NCI-H1417 (cell line): ENCODE measurements at regions not wholly inside any gene's neighbourhood (a gene's known extent, or its start where the extent isn't known, plus 50 kb on each side); places are given as distances from the start of the nearest gene placed in this dataset.
A peak's percentile ranks its signal among the peaks of the same experiment; 100 is the strongest.
"Not testable (repeated sequence)": the region's sequence is repeated elsewhere in the genome, so short reads cannot be mapped to it uniquely, and the experiment has no call there.

Experiments used
- DNase-seq, 3 experiments: peaks; one replicate each; lab custom pipeline; 2025; lab: John Stamatoyannopoulos, UW

DNA sequence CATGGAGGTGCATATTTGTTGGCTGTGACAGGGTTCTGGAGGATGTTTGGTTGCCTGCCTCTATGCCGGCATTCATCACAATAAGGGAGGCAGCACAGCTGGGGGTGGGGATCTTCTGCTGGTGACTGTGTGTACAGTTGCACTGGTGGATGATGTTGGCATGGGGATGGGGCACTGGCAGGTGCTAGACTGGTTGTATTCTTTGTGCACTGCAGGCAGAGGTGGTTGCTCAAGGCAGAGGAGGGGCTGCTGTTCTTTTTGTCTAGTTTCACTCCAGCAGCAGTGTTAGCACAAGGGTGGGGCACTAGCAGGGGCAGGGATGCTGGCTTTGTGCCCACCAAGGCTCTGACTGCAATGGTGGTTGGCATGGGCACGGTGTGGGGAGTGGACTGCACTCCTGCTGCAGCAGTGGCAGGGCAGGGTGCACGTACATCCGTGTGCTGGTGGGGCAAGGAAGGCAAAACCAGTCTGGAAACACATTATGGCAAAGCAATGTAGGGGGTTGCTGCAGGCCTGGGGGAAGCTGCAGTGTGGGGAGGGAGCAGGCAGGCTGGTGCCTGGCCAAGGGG, 69.3 kb downstream of the ISOC1 start:
- peak in 2 of 3 experiments; percentile 7 to 27 for DNase-seq

DNA sequence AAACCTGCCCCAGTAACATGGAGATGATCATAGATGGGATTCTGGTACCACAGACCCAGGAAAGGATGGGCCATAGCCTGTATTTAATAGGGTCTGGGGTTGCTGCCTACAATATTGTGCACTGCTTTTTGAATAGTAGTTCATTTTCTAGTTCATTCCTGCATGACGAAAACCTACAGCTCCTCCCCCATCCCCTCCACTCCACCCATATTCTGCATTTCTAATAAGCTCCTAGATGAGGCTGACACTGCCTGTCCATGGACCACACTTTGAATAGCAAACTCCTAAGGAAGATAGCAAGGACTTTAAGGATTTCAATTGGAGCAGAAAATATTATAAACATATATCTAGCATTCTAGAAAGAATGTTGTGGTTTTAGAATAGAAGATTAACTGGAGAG, 75.5 kb downstream of the ISOC1 start:
- DNase-seq, result no peak

DNA sequence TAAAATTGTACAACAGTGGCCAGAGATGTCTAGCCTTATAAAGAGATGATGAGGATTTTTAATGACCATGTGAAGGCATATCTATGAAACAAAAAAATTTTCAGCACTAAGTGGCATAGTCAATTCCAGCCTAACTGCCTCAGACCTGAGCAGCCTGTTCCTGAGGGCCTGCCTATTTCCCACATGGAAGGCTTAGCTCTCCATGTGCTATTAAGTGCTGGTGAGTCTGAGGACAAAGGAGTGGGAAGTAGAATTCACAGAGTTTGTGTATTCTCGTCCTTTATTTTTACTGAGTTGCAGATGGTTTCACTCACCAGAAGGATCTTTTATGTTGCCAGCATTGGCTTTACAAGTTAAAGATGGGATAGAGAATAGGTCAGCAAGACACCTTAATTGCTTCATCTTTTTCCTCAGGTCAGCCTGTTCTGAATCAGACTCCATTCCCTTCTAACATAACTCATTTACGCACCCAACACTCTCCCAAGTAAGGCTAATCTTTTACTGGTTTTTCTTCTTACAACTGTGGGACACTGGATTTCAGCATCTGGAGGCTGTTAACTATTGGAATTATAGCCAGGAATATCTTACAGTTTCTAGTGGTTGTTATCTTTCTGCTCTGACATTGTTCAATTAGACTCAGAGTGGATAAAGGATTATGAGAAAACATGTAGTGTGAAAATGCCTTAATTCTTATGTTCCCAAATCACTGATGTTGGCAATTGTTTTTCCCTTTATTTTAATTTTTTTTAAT, 76.8 kb downstream of the ISOC1 start:
- no peak for DNase-seq

DNA sequence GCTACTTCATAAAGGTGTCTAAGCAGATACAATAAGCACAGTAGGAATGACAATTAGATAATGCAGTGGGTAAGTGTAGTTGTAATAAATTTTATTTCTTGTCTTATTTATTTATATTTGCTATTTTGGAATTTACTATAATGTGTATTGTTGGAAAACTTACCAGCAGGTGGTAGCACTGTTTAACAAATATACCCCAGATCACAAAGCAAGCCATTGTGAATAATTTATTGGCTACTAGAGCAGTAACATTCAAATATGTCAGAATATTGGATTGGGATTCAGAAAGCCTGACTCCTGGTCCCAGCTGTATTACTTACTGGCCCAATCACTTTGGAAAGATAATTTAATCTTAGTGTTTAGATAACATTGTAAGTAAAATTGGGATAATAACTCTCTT, 78.0 kb downstream of the ISOC1 start:
- peak in 1 of 3 experiments; percentile 38 for DNase-seq

DNA sequence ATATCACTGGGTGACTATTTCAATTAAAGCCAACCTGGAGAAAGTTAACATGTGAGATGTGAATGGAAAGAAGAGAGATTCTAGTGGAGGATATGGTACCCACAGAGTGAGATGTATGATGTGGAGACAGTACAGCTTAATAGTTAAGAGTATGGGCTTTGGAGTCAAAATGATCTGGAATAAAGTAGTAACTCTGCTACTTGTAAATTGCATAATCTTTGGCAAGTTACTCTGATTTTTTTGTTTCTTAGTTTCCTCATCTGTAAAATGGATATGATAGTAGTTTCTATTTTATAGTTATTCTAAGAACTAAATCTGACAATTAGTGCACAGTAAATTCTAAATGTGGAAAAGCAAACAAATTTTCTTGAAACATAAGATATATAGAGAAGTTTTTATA, 79.2 kb downstream of the ISOC1 start:
- no peak for DNase-seq

DNA sequence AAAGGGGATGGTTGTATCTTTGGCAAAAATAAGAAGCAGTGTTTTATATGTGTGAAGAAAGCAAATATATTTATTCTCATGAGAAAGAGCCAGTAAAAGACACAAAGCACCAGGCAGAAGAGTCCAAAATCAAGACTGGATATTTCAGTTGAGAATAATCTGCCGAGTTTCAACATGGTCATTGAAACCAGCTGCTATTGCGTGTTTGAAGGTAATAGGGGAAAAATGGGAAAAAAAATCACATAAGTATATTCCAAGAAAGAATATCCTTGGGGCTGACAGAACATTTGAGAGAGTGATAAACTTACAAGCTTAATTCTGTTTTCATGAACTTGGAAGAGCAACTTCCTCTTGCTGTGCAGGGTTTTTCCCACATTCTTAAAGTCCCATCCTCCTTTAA, 79.9 kb downstream of the ISOC1 start:
- no peak for DNase-seq

DNA sequence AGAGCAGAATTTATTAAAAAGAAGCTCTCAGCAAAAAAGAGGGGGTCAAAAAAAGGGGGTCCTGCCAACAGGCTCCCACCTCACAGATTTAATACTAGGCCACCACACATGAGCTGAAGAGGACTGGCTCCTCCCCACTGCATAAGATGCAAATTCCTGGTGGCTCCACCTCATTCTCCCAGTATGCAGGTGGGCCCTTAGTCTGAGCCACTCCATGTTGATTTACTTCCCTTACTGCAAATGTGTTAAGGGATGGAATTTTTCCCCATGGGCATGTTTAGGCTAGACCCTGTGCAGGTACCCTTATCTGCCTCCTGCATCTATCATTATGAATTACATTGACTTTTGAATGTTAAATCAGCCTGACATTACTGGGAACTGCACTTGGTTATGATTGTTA, 82.9 kb downstream of the ISOC1 start:
- DNase-seq, result no peak

DNA sequence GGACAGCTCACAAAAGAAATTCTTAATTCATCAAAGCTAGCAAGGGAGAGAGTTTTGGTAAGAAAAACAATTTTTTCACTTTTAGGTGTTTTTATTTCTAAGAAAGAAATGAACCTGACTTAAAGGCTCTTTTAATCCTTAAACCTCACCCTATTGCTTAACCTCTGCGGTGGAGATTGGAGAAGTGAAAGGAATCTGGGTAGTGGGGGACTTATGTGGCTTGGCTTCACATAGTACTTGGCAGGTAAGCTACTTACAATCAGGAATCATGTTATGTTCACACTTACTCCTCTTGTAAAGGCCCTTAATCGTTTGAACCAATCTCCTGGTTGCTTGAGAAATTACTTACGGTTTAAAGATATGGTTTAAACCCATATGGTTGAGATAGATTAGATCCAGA, 104.8 kb downstream of the ISOC1 start:
- no peak for DNase-seq

DNA sequence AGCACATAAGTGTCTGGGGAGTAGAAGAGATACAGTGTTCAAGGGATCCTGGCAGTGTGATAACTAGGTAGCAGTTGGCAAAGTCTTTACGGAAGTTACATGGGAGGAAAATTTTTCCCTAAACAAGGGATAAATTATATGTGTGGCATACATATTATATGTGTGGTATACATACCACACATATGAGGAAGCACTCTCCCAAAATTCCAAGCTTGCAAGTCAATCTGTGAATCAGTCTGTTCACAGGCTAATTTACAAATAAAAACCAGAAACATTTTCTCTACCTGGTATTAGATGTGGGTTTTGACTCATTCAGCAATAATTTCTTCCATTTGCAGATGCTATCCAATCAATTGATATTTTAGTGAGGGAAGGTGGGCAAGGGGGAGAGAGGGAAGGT, 110.0 kb downstream of the ISOC1 start:
- DNase-seq, result no peak

DNA sequence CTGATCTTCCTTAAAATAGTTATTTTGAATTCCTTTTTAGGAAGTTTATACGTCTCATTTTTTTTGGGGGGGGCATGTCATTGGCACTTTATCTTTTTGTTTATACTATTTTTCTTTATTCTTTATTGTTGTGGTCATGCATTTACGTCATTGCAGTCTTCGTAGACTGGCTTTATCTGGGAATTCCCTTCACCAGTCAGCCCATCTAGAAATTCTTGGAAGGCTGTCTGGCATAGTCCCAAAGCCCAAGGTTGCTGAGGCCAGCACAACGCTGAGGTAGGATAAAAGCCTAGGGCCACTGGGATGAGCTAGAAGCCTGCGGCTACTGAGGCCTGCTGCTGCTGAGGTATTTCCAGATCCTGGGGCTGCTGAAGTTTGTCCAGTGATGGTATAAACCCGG, 121.5 kb downstream of the ISOC1 start:
- DNase-seq, result no peak

DNA sequence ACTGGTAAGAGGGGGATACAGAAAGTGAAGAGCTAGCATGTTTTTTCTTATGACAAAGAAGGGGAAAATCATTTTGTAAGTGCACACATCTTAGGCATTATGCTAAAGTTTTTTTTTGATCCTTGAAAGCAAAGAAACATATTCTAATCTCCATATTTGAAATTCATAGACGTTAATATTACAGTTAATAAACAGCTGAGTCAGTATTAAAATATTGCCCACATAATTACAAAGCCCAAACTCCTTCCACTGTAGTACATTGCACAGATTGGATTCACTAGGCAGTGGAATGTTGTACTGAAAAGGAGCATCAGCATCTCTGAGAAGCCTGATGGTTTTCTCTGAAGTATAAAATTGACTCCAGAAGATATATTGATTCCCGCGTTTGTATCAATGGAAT, 122.6 kb downstream of the ISOC1 start:
- no peak for DNase-seq

DNA sequence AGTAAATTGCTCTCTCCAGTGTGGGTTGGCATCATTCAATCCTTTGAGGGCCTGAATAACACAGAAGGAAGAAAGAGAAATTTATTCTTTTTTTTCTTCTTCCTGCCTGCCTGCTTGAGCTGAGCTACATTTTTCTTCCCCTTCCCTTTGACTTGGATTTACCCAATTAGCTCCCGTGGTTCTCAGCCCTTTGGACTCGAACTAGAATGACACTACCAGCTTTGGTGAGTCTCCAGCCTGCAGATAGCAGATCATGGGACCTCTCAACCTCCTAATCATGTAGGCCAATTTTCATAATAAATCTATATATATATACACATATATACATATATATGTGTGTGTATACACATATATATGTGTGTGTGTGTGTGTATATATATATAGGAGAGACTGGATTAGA, 128.6 kb downstream of the ISOC1 start:
- DNase-seq, result no peak

DNA sequence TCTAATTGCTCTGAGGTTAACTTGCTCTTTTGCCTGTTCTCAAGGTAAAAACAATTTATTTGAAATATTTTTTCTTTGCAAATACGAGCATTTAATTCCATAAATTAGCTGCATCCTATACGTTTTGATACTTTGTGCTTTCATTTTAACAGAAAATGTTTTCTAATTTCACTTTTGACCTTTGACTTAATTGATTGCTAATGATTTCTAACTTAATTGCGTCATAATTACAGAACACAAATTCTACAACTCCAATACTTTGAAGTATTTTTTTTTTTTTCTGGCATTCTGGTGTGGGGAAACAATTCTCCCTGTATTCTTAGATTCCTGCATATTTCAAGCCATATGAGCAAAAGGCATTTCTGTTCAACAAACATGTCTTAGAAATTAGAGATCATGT, 134.0 kb downstream of the ISOC1 start:
- DNase-seq, result no peak

DNA sequence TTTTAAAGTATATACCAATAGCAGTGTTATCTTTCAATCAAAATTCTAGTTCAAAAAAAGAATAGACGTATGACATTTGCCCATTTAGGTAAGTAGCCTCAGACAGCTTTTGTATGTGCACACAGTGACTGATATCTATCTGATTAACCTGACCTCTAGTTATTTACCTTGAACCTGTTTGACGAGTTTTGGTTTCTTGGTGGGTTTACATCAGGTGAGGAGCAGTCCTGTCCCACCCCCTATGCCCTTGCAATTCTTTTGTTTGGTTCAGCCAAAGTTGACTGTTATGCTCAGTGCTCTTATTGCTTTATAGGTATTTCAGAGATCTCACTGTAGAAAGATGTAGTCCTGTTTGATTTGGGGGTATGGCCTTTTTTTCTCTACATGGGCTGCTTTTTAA, 147.2 kb downstream of the ISOC1 start:
- DNase-seq, result peak in 1 of 3 experiments; percentile 14

DNA sequence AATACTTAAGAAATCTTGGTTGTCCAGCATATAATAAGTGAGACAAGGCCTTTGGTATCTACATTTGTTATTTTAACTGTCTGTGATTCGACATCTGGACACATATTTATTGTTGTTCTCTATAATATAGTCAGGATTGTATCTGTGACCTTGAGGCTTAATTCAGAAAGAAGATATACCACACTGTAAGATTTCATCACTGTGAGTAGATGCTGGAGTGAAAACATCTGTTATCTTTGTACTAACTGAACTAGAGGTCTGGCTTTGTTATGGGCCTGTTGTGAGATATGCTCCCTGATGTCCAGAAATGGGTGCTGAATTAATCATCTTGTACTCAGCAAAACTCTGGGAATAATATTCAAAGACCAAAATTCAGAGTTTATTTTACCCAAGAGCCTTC, 148.5 kb downstream of the ISOC1 start:
- DNase-seq, result no peak

DNA sequence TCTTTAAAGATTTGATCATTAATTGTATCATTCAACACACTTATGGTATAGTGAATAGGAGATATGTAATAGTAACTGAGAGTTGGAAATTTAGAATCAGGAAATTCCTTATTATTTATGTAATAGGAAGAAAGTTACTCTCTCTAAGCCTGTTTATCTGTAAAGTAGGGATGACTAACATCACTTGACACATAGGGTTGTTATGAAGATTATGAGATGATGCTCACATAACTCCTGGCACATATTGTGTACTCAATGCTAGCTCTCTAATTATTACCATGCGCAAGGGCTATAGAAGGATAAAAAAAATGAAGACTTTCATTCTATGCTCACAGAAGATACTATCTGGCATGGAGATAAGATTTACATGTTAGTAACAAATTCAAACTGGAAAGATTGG, 149.9 kb downstream of the ISOC1 start:
- DNase-seq, result no peak

DNA sequence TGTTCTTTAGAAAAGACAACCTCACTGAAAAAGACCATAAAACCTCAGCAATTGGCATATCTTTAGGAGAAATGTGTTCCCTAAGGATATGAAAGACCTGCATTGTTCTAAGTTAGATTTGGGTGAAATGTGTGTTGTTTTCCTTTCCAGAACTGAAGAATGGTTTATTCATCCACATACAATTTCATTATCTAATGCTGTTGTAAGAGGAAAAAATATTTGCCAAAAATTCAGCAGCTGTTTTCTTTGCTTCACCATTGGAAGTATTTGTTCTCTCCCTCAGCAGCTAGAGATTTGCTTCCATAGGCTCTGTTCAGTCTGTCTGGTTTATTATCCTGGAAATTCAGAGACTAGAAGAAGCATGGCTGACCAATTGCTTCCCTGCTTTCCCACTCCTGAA, 150.9 kb downstream of the ISOC1 start:
- no peak for DNase-seq

DNA sequence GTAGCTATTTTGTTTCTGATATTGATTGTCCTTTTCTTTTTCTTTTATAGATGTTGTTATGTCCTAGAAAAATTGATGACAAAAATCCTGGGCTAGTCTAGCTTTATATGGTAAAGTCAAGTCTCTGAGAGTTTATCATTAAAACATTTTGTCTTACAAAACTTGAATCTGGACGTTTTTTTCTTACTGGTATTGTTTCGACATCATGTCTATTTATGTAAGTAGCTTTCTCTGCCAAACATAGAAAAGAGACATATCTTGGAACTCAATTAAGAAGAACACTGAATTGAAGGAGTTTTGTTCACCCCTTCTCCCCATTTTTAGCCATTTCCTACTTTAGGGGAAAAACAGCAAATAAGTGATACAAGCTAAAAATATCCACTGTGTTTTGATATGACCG, 151.5 kb downstream of the ISOC1 start:
- DNase-seq, result no peak

DNA sequence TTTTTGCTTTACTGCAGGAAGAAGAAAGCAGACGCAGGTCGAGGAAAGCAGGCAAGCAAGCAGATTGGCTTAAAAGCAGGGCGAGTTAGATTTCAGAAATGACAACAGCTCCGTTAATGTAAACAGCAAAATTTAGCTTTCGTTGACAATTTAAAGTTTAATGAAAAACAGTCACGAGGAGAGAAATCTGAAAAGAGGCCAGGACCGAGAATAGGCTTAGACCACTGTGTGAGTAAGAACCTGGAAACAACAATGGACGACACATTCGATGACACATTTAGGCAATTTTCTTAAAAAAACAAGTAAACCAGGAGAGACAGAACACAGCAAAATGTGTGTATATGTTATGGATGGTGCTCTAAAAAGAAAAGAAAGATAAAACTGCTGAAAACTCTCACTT, 155.3 kb downstream of the ISOC1 start:
- no peak for DNase-seq

DNA sequence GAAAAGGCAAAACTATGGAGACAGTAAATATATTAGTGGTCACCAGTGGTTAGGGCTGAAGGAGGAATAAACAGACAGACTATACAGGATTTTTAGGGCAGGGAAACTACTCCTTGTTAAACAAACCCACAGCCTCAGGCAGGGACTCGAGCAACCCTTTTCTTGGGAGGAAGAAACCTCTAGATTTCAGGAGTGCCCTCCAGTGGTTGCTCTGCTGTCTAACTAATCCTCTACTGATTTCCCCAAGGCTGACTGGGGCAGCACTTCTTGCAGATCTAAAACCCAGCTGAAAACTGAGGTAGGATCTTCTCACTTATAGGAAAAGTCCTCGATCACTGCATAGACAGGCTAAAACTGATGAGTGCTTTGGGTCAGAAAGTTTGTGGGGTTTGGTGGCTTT, 176.8 kb downstream of the ISOC1 start:
- peak in 1 of 3 experiments; percentile 7 for DNase-seq

DNA sequence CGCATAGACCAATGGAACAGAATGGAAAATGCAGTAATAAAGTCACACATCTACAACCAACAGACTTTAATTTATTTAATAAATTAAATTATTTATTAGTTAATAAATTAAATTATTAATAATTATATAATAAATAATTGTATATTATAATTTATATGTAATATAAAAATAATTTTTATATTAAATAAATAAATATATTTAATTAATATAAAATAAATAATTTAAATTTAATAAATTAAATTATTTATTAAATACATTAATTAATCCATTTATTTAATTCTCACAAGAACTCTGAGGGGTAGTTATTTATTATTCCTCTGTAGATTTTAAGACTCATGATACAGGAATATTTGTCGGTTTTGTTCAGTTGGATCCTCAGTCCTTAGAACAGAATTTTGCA, 176.1 kb upstream of the ADAMTS19 start:
- no peak for DNase-seq

DNA sequence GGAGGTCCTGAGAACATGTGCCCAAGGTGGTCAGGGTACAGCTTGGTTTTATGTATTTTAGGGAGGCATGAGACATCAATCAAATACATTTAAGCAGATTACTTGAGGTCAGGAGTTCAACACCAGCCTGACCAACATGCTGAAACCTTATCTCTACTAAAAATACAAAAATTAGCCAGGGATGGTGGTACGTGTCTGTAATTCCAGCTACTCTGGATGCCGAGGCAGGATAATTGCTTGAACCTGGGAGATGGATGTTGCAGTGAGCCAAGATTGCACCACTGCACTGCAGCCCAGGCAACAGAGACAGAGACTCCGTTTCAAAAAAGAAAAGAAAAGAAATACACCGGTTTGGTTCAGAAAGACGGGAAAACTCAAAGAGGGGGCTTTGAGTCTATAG, 165.9 kb upstream of the ADAMTS19 start:
- DNase-seq, result not testable (repeated sequence)

DNA sequence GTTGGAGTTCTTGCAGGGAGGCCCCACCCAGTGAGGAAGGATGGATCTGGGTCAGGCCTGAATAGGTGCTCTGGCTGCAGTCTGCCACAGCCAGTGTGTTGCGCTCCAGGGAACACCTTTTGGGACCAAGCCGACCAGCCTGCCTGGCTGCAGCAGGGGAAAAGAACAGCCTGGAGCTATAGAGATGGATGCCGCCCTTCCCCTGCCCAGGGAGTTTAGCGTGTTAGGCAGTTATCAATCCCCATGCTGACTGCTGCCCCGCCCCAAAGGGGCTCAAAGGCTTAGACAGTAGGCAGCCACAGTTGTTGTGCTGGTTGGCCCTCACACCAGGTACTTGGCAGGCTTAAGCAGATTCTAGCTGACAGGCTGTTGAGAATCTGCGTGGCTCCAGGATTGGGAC, 153.4 kb upstream of the ADAMTS19 start:
- DNase-seq, result no peak

DNA sequence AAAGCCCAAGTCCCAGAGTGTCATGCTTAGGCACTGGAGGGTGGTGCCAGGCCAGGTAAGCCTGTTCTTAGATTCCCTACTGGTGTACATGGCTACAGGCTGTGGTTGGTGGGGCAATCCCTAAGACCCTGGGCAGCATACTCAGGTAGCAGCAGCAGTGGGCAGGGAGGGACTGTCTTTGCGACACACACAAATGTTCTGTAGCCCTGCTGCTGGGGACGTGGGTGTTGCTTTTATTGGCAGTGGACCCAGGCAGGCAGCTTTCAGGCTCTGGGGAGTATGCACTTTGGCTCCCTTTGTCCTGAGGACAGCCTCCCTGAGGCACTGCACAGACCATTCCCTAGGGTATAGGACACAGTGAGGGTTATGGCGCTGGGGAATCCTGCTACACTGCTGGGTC, 137.1 kb upstream of the ADAMTS19 start:
- no peak for DNase-seq
